Endothelial cell of umbilical vein (primary cell): ENCODE measurements at regions not wholly inside any gene's neighbourhood (a gene's known extent, or its start where the extent isn't known, plus 50 kb on each side); places are given as distances from the start of the nearest gene placed in this dataset.

ENCODE experiments used
- BruUV-seq: library from RNA; stranded (reverse); fragments of 400-500 nt; replicated peaks from 2 replicates; lab custom pipeline; 2021; lab: Mats Ljungman, UMichigan
- CTCF ChIA-PET: fragments of 300-600, 350-600 bp; sonication (Branson Sonifier 250); formaldehyde crosslinking; loops from one replicate; lab custom pipeline; 2021; ENCODE audit warnings: antibody characterized with exemption, inconsistent platforms; lab: Charles Lee
- POLR2A ChIA-PET: fragments of 300-600, 350-600 bp; sonication (Branson Sonifier 250); formaldehyde crosslinking; loops from one replicate; lab custom pipeline; 2021; ENCODE audit warnings: antibody characterized with exemption, inconsistent platforms; lab: Charles Lee
- DNase-seq: peaks from one replicate; pipeline ENCODE4 v3.0.0-alpha.2; 2011; ENCODE audit warnings: low read depth, low spot score
- FAIRE-seq: peaks from 2 replicates; lab custom pipeline; 2011; peaks lifted over from hg19 to GRCh38; lab: Jason Lieb, UNC
- H2AFZ ChIP-seq: 2 replicates; pipeline ENCODE4 v1.6.0; 2012; ENCODE audit warnings: low read depth, low read length, control low read depth, inconsistent platforms
- H3K27ac ChIP-seq: 2 replicates; pipeline ENCODE4 v1.5.1; 2011; ENCODE audit warnings: low read depth, mild to moderate bottlenecking, control low read depth, low read length, moderate library complexity; ENCODE audit not compliant: insufficient read depth
- H3K27me3 ChIP-seq, 2 experiments: 2 replicates each; pipeline versions ENCODE4 v1.6.0 to v1.6.1; 2011; ENCODE audit warnings: low read length in 2 of 2, mixed read lengths in 1 of 2; ENCODE audit not compliant: control insufficient read depth in 2 of 2, insufficient read depth in 2 of 2
- H3K36me3 ChIP-seq, 2 experiments: 2 replicates in 1 of 2; 3 replicates in 1 of 2; pipeline ENCODE4 v1.5.1; 2011; ENCODE audit warnings: low read length in 2 of 2, mild to moderate bottlenecking in 1 of 2, moderate library complexity in 1 of 2; ENCODE audit not compliant: control insufficient read depth in 2 of 2, insufficient read depth in 2 of 2; ENCODE audit errors: extremely low read depth in 1 of 2
- H3K4me1 ChIP-seq: 3 replicates; pipeline ENCODE4 v1.5.1; 2011; ENCODE audit warnings: mild to moderate bottlenecking, low read length; ENCODE audit not compliant: control insufficient read depth, insufficient read depth; ENCODE audit errors: extremely low read depth
- H3K4me2 ChIP-seq: 2 replicates; pipeline ENCODE4 v1.6.1; 2011; ENCODE audit warnings: low read length, control low read depth, mixed read lengths; ENCODE audit not compliant: insufficient read depth
- H3K4me3 ChIP-seq, 3 experiments: fragments of 200-600 bp in 1 of 3; sonication (generic), shearing (Covaris generic) in 1 of 3; replicated peaks in 1 of 3; 2 replicates each; pipeline ENCODE4 v1.5.1; 2011 to 2016; ENCODE audit warnings: control low read depth in 3 of 3, low read length in 3 of 3, mild to moderate bottlenecking in 2 of 3, inconsistent platforms in 1 of 3, low read depth in 1 of 3, moderate library complexity in 1 of 3; ENCODE audit not compliant: insufficient read depth in 1 of 3
- H3K79me2 ChIP-seq: 2 replicates; pipeline ENCODE4 v1.6.0; 2012; ENCODE audit warnings: low read length, inconsistent platforms; ENCODE audit not compliant: control insufficient read depth, insufficient read depth
- H3K9ac ChIP-seq: replicated peaks from 2 replicates; pipeline ENCODE3; 2011; ENCODE audit warnings: low read length, control low read depth; ENCODE audit not compliant: insufficient read depth; ENCODE audit errors: extremely low read depth
- H3K9me1 ChIP-seq: replicated peaks from 3 replicates; pipeline ENCODE4 v1.6.0; 2011; ENCODE audit warnings: mild to moderate bottlenecking, low read length; ENCODE audit not compliant: control insufficient read depth, insufficient read depth; ENCODE audit errors: extremely low read depth
- H3K9me3 ChIP-seq: replicated peaks from 2 replicates; pipeline ENCODE4 v1.5.1; 2012; ENCODE audit warnings: low read length, inconsistent platforms; ENCODE audit not compliant: control insufficient read depth, insufficient read depth
- H4K20me1 ChIP-seq: replicated peaks from 2 replicates; pipeline ENCODE3; 2011; ENCODE audit warnings: mild to moderate bottlenecking, low read length; ENCODE audit not compliant: control insufficient read depth, insufficient read depth; ENCODE audit errors: extremely low read depth
- EZH2 ChIP-seq: IDR thresholded peaks from 2 replicates; pipeline ENCODE4 v1.6.1; 2012; ENCODE audit warnings: borderline replicate concordance, low read depth, mild to moderate bottlenecking, moderate library complexity, low read length, inconsistent platforms; ENCODE audit not compliant: severe bottlenecking
- FOS ChIP-seq: IDR thresholded peaks from 2 replicates; pipeline ENCODE4 v1.6.1; 2011; ENCODE audit warnings: mild to moderate bottlenecking, low read length, moderate library complexity, borderline replicate concordance; ENCODE audit not compliant: insufficient read depth
- GATA2 ChIP-seq: IDR thresholded peaks from 2 replicates; pipeline ENCODE4 v1.7.0; 2011; ENCODE audit warnings: low read depth, mild to moderate bottlenecking, moderate library complexity, mixed read lengths, low read length; ENCODE audit not compliant: insufficient read length, insufficient read depth
- JUN ChIP-seq: IDR thresholded peaks from 2 replicates; pipeline ENCODE4 v1.6.1; 2011; ENCODE audit warnings: borderline replicate concordance, low read depth; ENCODE audit not compliant: insufficient read length, insufficient read depth
- MYC ChIP-seq: IDR thresholded peaks from one replicate; pipeline ENCODE4 v1.6.1; 2011; ENCODE audit warnings: mild to moderate bottlenecking, low read depth, low read length
- POLR2A ChIP-seq: IDR thresholded peaks from 2 replicates; pipeline ENCODE4 v1.6.1; 2012; ENCODE audit warnings: low read depth, mild to moderate bottlenecking, control low read depth, low read length
- POLR2AphosphoS5 ChIP-seq: IDR thresholded peaks from 2 replicates; pipeline ENCODE4 v1.6.1; 2012; ENCODE audit warnings: low read depth, mild to moderate bottlenecking, control low read depth, low read length, moderate library complexity; ENCODE audit not compliant: insufficient read depth
- dilution Hi-C: fragments of 300-500 bp; cut with MboI; formaldehyde crosslinking; loops from one replicate; pipeline ENCODE4 v1.15.0; 2019; ENCODE audit warnings: low sequenced_read_pairs; ENCODE audit not compliant: extremely low pct_ligation_motif_present
- intact Hi-C: fragments of 100-400 bp; cut with micrococcal nuclease; formaldehyde crosslinking; loops from one replicate; pipeline ENCODE4 v1.10.0; 2022
- TF ChIP-seq, protein P1 (sequence below): IDR thresholded peaks from 2 replicates; pipeline ENCODE4 v1.6.1; 2011; ENCODE audit not compliant: insufficient read depth, insufficient read length
- TF ChIP-seq, protein P2 (sequence below), 2 donors: IDR thresholded peaks; 1 replicate in 1 of 2; 2 replicates in 1 of 2; pipeline ENCODE4 v1.5.1; 2011; ENCODE audit warnings: low read length in 2 of 2, mild to moderate bottlenecking in 2 of 2, moderate library complexity in 2 of 2, control low read depth in 1 of 2, inconsistent platforms in 1 of 2, low read depth in 1 of 2; ENCODE audit not compliant: insufficient read depth in 1 of 2; ENCODE audit errors: extremely low read depth in 1 of 2

DNA sequence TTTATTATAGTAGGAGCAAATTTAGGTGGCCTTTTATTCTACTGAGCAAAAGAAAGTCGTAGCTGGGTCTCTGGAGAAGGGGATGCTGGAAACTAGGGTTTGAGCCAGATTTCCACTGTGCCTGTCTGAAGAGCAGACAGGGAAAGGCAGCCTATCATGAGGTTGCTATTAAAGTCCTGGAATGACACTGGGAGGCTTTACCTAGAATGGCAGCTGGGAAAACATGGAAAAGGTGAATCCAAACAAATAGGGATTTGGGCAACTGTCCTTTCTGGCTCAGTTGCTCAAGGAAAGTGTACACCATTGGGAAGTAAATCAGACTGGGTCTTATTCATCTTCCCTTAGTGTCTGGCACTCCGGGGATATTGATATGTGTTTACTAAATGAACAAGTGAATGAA is 154.6 kb downstream of the MTX2 start:
- Histone ChIP-seq H3K9me1 (no peaks in the 10 kb centered on the region), H2AFZ (no peak overlapping the region), H4K20me1 (no peaks in the 10 kb centered on the region), H3K27ac (no peak overlapping the region), H3K4me1 (peaks cover 26% of the 10 kb centered on the region), H3K4me3 (no peak overlapping the region), H3K9ac (no peak overlapping the region), H3K36me3 (no peaks in the 10 kb centered on the region), H3K27me3 (no peaks in the 10 kb centered on the region), H3K79me2 (no peaks in the 10 kb centered on the region), H3K9me3 (no peaks in the 10 kb centered on the region), H3K4me2 (no peak overlapping the region)
- DNase-seq (no peak), FAIRE-seq (no peak)
- ChIA-PET CTCF (interaction anchor here (1.2 kb wide), 1 partner anchor 31 kb away, joined by 3 read pairs; no protein-coding TSS in a partner anchor), POLR2A (no interaction called here)
- dilution Hi-C loops, result no loop called here
- BruUV-seq, result no TSS peak
- intact Hi-C loops, result no loop called here
- TF ChIP-seq FOS, result no peak
- TF ChIP-seq POLR2AphosphoS5, result no peak
- TF ChIP-seq GATA2, result no peak
- no peak for TF ChIP-seq JUN
- no peak for TF ChIP-seq MYC
- TF ChIP-seq, protein P1, sequence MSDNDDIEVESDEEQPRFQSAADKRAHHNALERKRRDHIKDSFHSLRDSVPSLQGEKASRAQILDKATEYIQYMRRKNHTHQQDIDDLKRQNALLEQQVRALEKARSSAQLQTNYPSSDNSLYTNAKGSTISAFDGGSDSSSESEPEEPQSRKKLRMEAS, result no peak
- no peak for TF ChIP-seq POLR2A
- TF ChIP-seq, protein P2, sequence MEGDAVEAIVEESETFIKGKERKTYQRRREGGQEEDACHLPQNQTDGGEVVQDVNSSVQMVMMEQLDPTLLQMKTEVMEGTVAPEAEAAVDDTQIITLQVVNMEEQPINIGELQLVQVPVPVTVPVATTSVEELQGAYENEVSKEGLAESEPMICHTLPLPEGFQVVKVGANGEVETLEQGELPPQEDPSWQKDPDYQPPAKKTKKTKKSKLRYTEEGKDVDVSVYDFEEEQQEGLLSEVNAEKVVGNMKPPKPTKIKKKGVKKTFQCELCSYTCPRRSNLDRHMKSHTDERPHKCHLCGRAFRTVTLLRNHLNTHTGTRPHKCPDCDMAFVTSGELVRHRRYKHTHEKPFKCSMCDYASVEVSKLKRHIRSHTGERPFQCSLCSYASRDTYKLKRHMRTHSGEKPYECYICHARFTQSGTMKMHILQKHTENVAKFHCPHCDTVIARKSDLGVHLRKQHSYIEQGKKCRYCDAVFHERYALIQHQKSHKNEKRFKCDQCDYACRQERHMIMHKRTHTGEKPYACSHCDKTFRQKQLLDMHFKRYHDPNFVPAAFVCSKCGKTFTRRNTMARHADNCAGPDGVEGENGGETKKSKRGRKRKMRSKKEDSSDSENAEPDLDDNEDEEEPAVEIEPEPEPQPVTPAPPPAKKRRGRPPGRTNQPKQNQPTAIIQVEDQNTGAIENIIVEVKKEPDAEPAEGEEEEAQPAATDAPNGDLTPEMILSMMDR (IDR thresholded peaks at IDR 0.05; ENCODE audit: extremely low read depth in 1 of 2, insufficient read depth in 1 of 2, low read depth in 1 of 2, low read length in 2 of 2), result no peak
- TF ChIP-seq EZH2, result no peak
